ENCODE measurements at regions not wholly inside any gene's neighbourhood (a gene's known extent, or its start where the extent isn't known, plus 50 kb on each side); places are given as distances from the start of the nearest gene placed in this dataset.

DNA sequence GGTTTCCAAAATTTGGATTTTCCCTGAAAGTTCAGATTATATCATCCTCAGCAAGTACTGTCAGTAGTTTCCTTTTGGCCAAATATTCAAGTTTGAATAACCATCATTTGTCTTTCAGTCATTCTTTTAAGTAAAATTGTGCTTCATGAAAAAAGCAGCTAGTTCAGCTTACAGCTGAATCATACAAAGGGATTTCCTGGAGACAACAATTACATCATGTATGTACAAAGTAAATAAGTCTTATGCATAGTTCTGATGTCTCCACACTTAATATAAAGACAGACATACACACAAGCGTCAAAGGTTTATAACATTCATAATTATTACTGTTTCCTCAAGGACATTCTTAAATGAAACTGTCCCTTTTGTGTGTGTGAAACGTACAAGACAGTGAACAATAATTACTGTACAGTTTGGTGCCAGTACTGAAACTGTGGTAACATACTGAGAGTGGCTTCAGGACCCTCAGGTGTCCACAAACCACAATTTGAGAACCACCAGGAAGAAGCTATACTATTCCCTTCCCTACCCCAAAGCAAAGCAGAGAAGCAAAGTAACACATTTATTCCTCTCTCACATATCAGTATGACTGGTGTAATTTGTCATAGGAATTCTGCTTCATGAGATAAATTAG lies 746.6 kb downstream of the TAF11L14 start (continued):
- TF ChIP-seq ZNF713 (CRISPR knock-in tag; IDR thresholded peaks at IDR 0.05): no peak
- TF ChIP-seq MAX (IDR thresholded peaks at IDR 0.05): no peak
- TF ChIP-seq FOXC1 (CRISPR knock-in tag; IDR thresholded peaks at IDR 0.05; ENCODE audit: borderline replicate concordance): no peak
- no peak for TF ChIP-seq CEBPZ (IDR thresholded peaks at IDR 0.05; ENCODE audit: low read length)
- TF ChIP-seq MYC (CRISPR knock-in tag; IDR thresholded peaks at IDR 0.05; ENCODE audit: borderline replicate concordance): no peak
- TF ChIP-seq, protein P1, sequence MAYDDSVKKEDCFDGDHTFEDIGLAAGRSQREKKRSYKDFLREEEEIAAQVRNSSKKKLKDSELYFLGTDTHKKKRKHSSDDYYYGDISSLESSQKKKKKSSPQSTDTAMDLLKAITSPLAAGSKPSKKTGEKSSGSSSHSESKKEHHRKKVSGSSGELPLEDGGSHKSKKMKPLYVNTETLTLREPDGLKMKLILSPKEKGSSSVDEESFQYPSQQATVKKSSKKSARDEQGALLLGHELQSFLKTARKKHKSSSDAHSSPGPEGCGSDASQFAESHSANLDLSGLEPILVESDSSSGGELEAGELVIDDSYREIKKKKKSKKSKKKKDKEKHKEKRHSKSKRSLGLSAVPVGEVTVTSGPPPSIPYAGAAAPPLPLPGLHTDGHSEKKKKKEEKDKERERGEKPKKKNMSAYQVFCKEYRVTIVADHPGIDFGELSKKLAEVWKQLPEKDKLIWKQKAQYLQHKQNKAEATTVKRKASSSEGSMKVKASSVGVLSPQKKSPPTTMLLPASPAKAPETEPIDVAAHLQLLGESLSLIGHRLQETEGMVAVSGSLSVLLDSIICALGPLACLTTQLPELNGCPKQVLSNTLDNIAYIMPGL (CRISPR knock-in tag; IDR thresholded peaks at IDR 0.05; ENCODE audit: borderline replicate concordance in 1 of 2, low read depth in 1 of 2): no peak

Data from HepG2 (cell line).